SK-N-SH (cell line): ENCODE measurements at regions not wholly inside any gene's neighbourhood (a gene's known extent, or its start where the extent isn't known, plus 50 kb on each side); places are given as distances from the start of the nearest gene placed in this dataset.

Experiments used
- CTCF ChIA-PET: fragments of 300-600, 350-600 bp; formaldehyde crosslinking; extraction: SDS; loops from one replicate; lab custom pipeline; 2021; lab: Yijun Ruan, JAX
- POLR2A ChIA-PET: fragments of 350-600 bp; sonication (Branson Sonifier 250); formaldehyde crosslinking; extraction: SDS; loops from one replicate; lab custom pipeline; 2020; ENCODE audit warnings: antibody characterized with exemption, inconsistent platforms; lab: Yijun Ruan, JAX
- DNase-seq: peaks from one replicate; pipeline ENCODE4 v3.0.0; 2012
- H2AFZ ChIP-seq: fragments of 200-600 bp; sonication (generic); 2 replicates; pipeline ENCODE4 v1.8.1; 2016; ENCODE audit warnings: antibody characterized with exemption, mild to moderate bottlenecking, low read depth
- H3F3A ChIP-seq: fragments of 200-600 bp; sonication (generic); replicated peaks from 2 replicates; pipeline ENCODE3; 2016; ENCODE audit warnings: antibody characterized with exemption, mild to moderate bottlenecking; ENCODE audit not compliant: insufficient read depth
- H3K27ac ChIP-seq, 2 experiments: fragments of 200-500 bp in 1 of 2; fragments of 200-600 bp in 1 of 2; sonication (Bioruptor generic) in 1 of 2; sonication (generic), shearing (Covaris generic) in 1 of 2; 2 replicates each; pipeline versions ENCODE4 v1.5.1 to v1.6.1; 2014 to 2016; ENCODE audit warnings: low read depth in 2 of 2, inconsistent platforms in 1 of 2, low read length in 1 of 2, mild to moderate bottlenecking in 1 of 2, mixed read lengths in 1 of 2
- H3K27me3 ChIP-seq: fragments of 200-600 bp; sonication (generic), shearing (Covaris generic); 2 replicates; pipeline ENCODE4 v1.6.1; 2016; ENCODE audit warnings: mixed run types; ENCODE audit not compliant: insufficient read depth
- H3K36me3 ChIP-seq, 2 experiments: fragments of 200-500 bp in 1 of 2; fragments of 200-600 bp in 1 of 2; sonication (Bioruptor generic) in 1 of 2; sonication (generic) in 1 of 2; replicated peaks in 1 of 2; 2 replicates each; pipeline versions ENCODE3 to v1.5.1; 2014 to 2016; ENCODE audit warnings: low read length in 1 of 2, mild to moderate bottlenecking in 1 of 2; ENCODE audit not compliant: insufficient read depth in 2 of 2, control insufficient read depth in 1 of 2
- H3K4me1 ChIP-seq, 2 experiments: fragments of 200-500 bp in 1 of 2; fragments of 200-600 bp in 1 of 2; sonication (Bioruptor generic) in 1 of 2; sonication (generic), shearing (Covaris generic) in 1 of 2; 2 replicates each; pipeline versions ENCODE4 v1.5.1 to v1.6.1; 2014 to 2016; ENCODE audit warnings: low read depth in 1 of 2, low read length in 1 of 2, mixed run types in 1 of 2; ENCODE audit not compliant: insufficient read depth in 2 of 2, control insufficient read depth in 1 of 2
- H3K4me2 ChIP-seq: fragments of 200-600 bp; sonication (generic), shearing (Covaris generic); 2 replicates; pipeline ENCODE4 v1.6.1; 2017; ENCODE audit warnings: mixed run types
- H3K4me3 ChIP-seq, 2 experiments: fragments of 200-500 bp in 1 of 2; fragments of 200-600 bp in 1 of 2; sonication (Bioruptor generic) in 1 of 2; sonication (generic), shearing (Covaris generic) in 1 of 2; 2 replicates each; pipeline versions ENCODE4 v1.5.1 to v1.8.1; 2014 to 2016; ENCODE audit warnings: low read depth in 2 of 2, inconsistent platforms in 1 of 2, low read length in 1 of 2, mild to moderate bottlenecking in 1 of 2, mixed read lengths in 1 of 2, moderate library complexity in 1 of 2
- H3K79me2 ChIP-seq: fragments of 200-600 bp; sonication (generic); 2 replicates; pipeline ENCODE4 v1.8.1; 2017; ENCODE audit warnings: mild to moderate bottlenecking; ENCODE audit not compliant: insufficient read depth
- H3K9ac ChIP-seq: fragments of 200-600 bp; sonication (generic); 2 replicates; pipeline ENCODE4 v1.6.1; 2017; ENCODE audit warnings: mixed run types
- H3K9me2 ChIP-seq: fragments of 200-600 bp; sonication (generic); 2 replicates; pipeline ENCODE4 v1.6.1; 2017; ENCODE audit warnings: mixed run types
- H3K9me3 ChIP-seq: fragments of 200-600 bp; sonication (generic); 2 replicates; pipeline ENCODE4 v1.6.1; 2017; ENCODE audit warnings: mixed run types, mild to moderate bottlenecking, moderate library complexity
- H4K20me1 ChIP-seq: fragments of 200-600 bp; sonication (generic); 2 replicates; pipeline ENCODE4 v1.6.1; 2017; ENCODE audit warnings: mild to moderate bottlenecking, mixed run types; ENCODE audit not compliant: insufficient read depth
- CHD2 ChIP-seq: fragments of 150-350 bp; IDR thresholded peaks from 2 replicates; pipeline ENCODE4 v1.6.1; 2018; ENCODE audit warnings: low read length; ENCODE audit not compliant: partially characterized antibody
- EP300 ChIP-seq, 2 experiments: IDR thresholded peaks; 2 replicates each; pipeline versions ENCODE4 v1.4.0 to v1.6.1; 2012; ENCODE audit warnings: borderline replicate concordance in 1 of 2, low read depth in 1 of 2, low read length in 1 of 2
- EZH2phosphoT487 ChIP-seq: fragments of 200-600 bp; sonication (generic); IDR thresholded peaks from 2 replicates; pipeline ENCODE4 v1.6.1; 2017; ENCODE audit warnings: low read depth, mixed run types, mild to moderate bottlenecking, antibody characterized with exemption, moderate library complexity, borderline replicate concordance
- GABPA ChIP-seq: IDR thresholded peaks from 2 replicates; pipeline ENCODE4 v1.4.0; 2012; ENCODE audit warnings: low read depth, mild to moderate bottlenecking
- MEF2A ChIP-seq: IDR thresholded peaks from 2 replicates; pipeline ENCODE4 v1.4.0; 2012; ENCODE audit warnings: low read depth, borderline replicate concordance
- TCF12 ChIP-seq: IDR thresholded peaks from 2 replicates; pipeline ENCODE4 v1.4.0; 2012
- WGBS: methylation state at CpG from one replicate; pipeline ENCODE4 v1.1.6; 2017; ENCODE audit warnings: low lambda C conversion rate; 5-methylcytosine and 5-hydroxymethylcytosine counted together
- TF ChIP-seq, protein P1 (sequence below): fragments of 150-350 bp; IDR thresholded peaks from 2 replicates; pipeline ENCODE4 v1.6.1; 2016; ENCODE audit warnings: mild to moderate bottlenecking, low read depth, low read length
- TF ChIP-seq, protein P2 (sequence below): IDR thresholded peaks from 2 replicates; pipeline ENCODE4 v1.6.1; 2012; ENCODE audit warnings: mild to moderate bottlenecking, low read depth, low read length, moderate library complexity
- TF ChIP-seq, protein P3 (sequence below): fragments of 200-600 bp; sonication (generic); IDR thresholded peaks from 2 replicates; pipeline ENCODE4 v1.6.1; 2017; ENCODE audit warnings: antibody characterized with exemption, mild to moderate bottlenecking, moderate library complexity
- TF ChIP-seq, protein P4 (sequence below): IDR thresholded peaks from 2 replicates; pipeline ENCODE4 v1.4.0; 2012; ENCODE audit warnings: low read depth, borderline replicate concordance
- TF ChIP-seq, protein P5 (sequence below): IDR thresholded peaks from 2 replicates; pipeline ENCODE4 v1.4.0; 2012; ENCODE audit warnings: low read depth

DNA sequence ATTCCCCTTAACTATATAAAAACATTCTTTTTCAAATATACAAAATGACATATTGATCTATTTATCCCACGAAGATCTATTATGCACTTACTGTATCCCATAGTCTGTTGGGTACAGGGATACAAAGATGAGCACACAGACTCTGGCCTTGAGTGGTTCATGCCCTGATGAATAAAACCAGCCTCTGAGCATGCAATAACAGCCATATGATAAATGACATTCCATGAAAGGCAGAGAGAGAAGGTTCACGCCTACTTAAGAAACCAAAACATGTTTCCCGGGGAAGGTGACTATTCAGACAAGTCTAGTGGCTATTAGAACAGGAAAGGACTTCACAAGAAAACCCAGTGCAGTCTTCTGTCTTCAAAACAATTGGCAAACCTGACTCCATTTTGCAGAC is 406.2 kb upstream of the BRINP1 start (continued):
- TF ChIP-seq, protein P1, sequence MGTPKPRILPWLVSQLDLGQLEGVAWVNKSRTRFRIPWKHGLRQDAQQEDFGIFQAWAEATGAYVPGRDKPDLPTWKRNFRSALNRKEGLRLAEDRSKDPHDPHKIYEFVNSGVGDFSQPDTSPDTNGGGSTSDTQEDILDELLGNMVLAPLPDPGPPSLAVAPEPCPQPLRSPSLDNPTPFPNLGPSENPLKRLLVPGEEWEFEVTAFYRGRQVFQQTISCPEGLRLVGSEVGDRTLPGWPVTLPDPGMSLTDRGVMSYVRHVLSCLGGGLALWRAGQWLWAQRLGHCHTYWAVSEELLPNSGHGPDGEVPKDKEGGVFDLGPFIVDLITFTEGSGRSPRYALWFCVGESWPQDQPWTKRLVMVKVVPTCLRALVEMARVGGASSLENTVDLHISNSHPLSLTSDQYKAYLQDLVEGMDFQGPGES = no peak
- TF ChIP-seq, protein P2, sequence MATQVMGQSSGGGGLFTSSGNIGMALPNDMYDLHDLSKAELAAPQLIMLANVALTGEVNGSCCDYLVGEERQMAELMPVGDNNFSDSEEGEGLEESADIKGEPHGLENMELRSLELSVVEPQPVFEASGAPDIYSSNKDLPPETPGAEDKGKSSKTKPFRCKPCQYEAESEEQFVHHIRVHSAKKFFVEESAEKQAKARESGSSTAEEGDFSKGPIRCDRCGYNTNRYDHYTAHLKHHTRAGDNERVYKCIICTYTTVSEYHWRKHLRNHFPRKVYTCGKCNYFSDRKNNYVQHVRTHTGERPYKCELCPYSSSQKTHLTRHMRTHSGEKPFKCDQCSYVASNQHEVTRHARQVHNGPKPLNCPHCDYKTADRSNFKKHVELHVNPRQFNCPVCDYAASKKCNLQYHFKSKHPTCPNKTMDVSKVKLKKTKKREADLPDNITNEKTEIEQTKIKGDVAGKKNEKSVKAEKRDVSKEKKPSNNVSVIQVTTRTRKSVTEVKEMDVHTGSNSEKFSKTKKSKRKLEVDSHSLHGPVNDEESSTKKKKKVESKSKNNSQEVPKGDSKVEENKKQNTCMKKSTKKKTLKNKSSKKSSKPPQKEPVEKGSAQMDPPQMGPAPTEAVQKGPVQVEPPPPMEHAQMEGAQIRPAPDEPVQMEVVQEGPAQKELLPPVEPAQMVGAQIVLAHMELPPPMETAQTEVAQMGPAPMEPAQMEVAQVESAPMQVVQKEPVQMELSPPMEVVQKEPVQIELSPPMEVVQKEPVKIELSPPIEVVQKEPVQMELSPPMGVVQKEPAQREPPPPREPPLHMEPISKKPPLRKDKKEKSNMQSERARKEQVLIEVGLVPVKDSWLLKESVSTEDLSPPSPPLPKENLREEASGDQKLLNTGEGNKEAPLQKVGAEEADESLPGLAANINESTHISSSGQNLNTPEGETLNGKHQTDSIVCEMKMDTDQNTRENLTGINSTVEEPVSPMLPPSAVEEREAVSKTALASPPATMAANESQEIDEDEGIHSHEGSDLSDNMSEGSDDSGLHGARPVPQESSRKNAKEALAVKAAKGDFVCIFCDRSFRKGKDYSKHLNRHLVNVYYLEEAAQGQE = no peak
- TF ChIP-seq GABPA (no peak), EP300 (IDR thresholded peaks at IDR 0.05; ENCODE audit: borderline replicate concordance in 1 of 2, low read depth in 1 of 2, low read length in 1 of 2) (no peak)

DNA sequence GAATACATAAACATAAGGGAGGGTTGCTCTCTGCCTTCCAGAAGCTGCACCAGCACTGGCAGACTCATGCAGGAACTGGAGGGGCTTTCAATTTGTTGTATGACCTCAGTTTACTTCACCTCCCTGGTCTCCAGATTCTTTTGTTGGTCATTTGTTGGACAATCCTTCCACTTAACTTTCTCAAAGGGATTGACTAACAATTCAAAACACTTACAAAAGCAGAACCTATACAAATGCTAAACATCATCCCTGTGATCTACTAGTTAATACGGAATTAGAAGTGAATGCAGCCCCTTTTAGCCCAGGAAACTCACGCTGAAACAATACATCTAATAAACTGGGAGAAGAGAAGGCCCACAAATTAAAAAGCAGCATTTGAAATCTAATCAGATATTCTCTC is 404.6 kb upstream of the BRINP1 start:
- CTCF ChIA-PET = no interaction called here
- no peaks in the 10 kb centered on the region for H4K20me1 ChIP-seq
- no peak overlapping the region for H2AFZ ChIP-seq
- no peaks in the 10 kb centered on the region for H3F3A ChIP-seq
- no peaks in the 10 kb centered on the region for H3K27me3 ChIP-seq
- TF ChIP-seq CHD2 (no peak), EZH2phosphoT487 (no peak), TCF12 (no peak), MEF2A (no peak)
- TF ChIP-seq, protein P3, sequence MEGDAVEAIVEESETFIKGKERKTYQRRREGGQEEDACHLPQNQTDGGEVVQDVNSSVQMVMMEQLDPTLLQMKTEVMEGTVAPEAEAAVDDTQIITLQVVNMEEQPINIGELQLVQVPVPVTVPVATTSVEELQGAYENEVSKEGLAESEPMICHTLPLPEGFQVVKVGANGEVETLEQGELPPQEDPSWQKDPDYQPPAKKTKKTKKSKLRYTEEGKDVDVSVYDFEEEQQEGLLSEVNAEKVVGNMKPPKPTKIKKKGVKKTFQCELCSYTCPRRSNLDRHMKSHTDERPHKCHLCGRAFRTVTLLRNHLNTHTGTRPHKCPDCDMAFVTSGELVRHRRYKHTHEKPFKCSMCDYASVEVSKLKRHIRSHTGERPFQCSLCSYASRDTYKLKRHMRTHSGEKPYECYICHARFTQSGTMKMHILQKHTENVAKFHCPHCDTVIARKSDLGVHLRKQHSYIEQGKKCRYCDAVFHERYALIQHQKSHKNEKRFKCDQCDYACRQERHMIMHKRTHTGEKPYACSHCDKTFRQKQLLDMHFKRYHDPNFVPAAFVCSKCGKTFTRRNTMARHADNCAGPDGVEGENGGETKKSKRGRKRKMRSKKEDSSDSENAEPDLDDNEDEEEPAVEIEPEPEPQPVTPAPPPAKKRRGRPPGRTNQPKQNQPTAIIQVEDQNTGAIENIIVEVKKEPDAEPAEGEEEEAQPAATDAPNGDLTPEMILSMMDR = no peak
- TF ChIP-seq, protein P4, sequence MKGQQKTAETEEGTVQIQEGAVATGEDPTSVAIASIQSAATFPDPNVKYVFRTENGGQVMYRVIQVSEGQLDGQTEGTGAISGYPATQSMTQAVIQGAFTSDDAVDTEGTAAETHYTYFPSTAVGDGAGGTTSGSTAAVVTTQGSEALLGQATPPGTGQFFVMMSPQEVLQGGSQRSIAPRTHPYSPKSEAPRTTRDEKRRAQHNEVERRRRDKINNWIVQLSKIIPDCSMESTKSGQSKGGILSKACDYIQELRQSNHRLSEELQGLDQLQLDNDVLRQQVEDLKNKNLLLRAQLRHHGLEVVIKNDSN = no peak
- TF ChIP-seq, protein P5, sequence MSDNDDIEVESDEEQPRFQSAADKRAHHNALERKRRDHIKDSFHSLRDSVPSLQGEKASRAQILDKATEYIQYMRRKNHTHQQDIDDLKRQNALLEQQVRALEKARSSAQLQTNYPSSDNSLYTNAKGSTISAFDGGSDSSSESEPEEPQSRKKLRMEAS = no peak
- POLR2A ChIA-PET = no interaction called here
- H3K36me3 ChIP-seq = no peaks in the 10 kb centered on the region
- no peaks in the 10 kb centered on the region for H3K9me2 ChIP-seq
- H3K4me1 ChIP-seq = no peaks in the 10 kb centered on the region
- H3K9ac ChIP-seq = no peak overlapping the region
- no peak overlapping the region for H3K27ac ChIP-seq
- H3K79me2 ChIP-seq = no peaks in the 10 kb centered on the region
- no peaks in the 10 kb centered on the region for H3K9me3 ChIP-seq
- H3K4me3 ChIP-seq = no peak overlapping the region
- DNase-seq = no peak
- WGBS = 18% methylated on average over 2 of the region's 2 CpGs
- H3K4me2 ChIP-seq = no peak overlapping the region
